ENCODE measurements at regions not wholly inside any gene's neighbourhood (a gene's known extent, or its start where the extent isn't known, plus 50 kb on each side); places are given as distances from the start of the nearest gene placed in this dataset.

- Mint-ChIP-seq H3K4me3 (no peak overlapping the region), H3K27me3 (no peaks in the 10 kb centered on the region), H3K9me3 (ENCODE audit: insufficient read depth) (no peaks in the 10 kb centered on the region), H3K4me1 (no peaks in the 10 kb centered on the region), H3K27ac (no peak overlapping the region)
- H3K4me2 ChIP-seq (replicated peaks; ENCODE audit: low read depth, low read length, poor library complexity, severe bottlenecking), result no peak overlapping the region
- no peak for DNase-seq
- no peak overlapping the region for H3K9ac ChIP-seq (ENCODE audit: low read length)
- no peaks in the 10 kb centered on the region for H3K27me3 ChIP-seq (replicated peaks in 1 of 4; ENCODE audit: control extremely low read depth in 1 of 4, control insufficient read depth in 3 of 4, insufficient read depth in 4 of 4, low read length in 3 of 4)
- H3K9me3 ChIP-seq (ENCODE audit: control extremely low read depth in 1 of 3, control insufficient read depth in 2 of 3, insufficient read depth in 1 of 3, low read length in 2 of 3), result no peaks in the 10 kb centered on the region
- intact Hi-C loops (cut with micrococcal nuclease), result no loop called here
- CTCF ChIA-PET, result no interaction called here
- POLR2A ChIA-PET, result no interaction called here
- WGBS (ENCODE audit: insufficient coverage), result 80% methylated on average over 1 of the region's 4 CpGs
- H3K4me3 ChIP-seq (ENCODE audit: control extremely low read depth in 1 of 5, extremely low read depth in 1 of 5, insufficient read depth in 1 of 5, low read depth in 2 of 5, low read length in 4 of 5), result no peak overlapping the region
- H3K27ac ChIP-seq (ENCODE audit: low read length in 2 of 2), result no peak overlapping the region
- no peak for ATAC-seq (ENCODE audit: low read depth)
- H2AFZ ChIP-seq (ENCODE audit: insufficient read depth, low read depth, low read length, poor library complexity, severe bottlenecking), result no peak overlapping the region
- no peaks in the 10 kb centered on the region for H3K36me3 ChIP-seq (replicated peaks in 1 of 2; ENCODE audit: control extremely low read depth in 1 of 2, control insufficient read depth in 1 of 2, extremely low read depth in 1 of 2, insufficient read depth in 2 of 2, low read length in 1 of 2)
- TF ChIP-seq, protein P1, sequence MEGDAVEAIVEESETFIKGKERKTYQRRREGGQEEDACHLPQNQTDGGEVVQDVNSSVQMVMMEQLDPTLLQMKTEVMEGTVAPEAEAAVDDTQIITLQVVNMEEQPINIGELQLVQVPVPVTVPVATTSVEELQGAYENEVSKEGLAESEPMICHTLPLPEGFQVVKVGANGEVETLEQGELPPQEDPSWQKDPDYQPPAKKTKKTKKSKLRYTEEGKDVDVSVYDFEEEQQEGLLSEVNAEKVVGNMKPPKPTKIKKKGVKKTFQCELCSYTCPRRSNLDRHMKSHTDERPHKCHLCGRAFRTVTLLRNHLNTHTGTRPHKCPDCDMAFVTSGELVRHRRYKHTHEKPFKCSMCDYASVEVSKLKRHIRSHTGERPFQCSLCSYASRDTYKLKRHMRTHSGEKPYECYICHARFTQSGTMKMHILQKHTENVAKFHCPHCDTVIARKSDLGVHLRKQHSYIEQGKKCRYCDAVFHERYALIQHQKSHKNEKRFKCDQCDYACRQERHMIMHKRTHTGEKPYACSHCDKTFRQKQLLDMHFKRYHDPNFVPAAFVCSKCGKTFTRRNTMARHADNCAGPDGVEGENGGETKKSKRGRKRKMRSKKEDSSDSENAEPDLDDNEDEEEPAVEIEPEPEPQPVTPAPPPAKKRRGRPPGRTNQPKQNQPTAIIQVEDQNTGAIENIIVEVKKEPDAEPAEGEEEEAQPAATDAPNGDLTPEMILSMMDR (IDR thresholded peaks at IDR 0.05), result no peak
- TF ChIP-seq EZH2 (IDR thresholded peaks at IDR 0.05; ENCODE audit: borderline replicate concordance, insufficient read depth, low read depth, low read length, poor library complexity, severe bottlenecking), result no peak
- H4K20me1 ChIP-seq (ENCODE audit: control insufficient read depth, insufficient read depth, low read length, poor library complexity, severe bottlenecking), result no peaks in the 10 kb centered on the region
- H3K4me1 ChIP-seq (ENCODE audit: control insufficient read depth in 2 of 2, insufficient read depth in 2 of 2, low read length in 2 of 2), result no peaks in the 10 kb centered on the region
- H3K79me2 ChIP-seq (ENCODE audit: control insufficient read depth, insufficient read depth, low read length), result no peaks in the 10 kb centered on the region
Measured at GRCh38 chr1:14470802-14471201, 127.7 kb upstream of the KAZN start.

- ATAC-seq (ENCODE audit: low read depth) (no peak), DNase-seq (no peak)
- H3K4me3 ChIP-seq (ENCODE audit: control extremely low read depth in 1 of 5, extremely low read depth in 1 of 5, insufficient read depth in 1 of 5, low read depth in 2 of 5, low read length in 4 of 5), result no peak overlapping the region
- no CpG with 5 or more reads among the region's 1 CpG for WGBS (ENCODE audit: insufficient coverage)
- no peak overlapping the region for H3K27ac ChIP-seq (ENCODE audit: low read length in 2 of 2)
- POLR2A ChIA-PET, result no interaction called here
- no peaks in the 10 kb centered on the region for H3K36me3 ChIP-seq (replicated peaks in 1 of 2; ENCODE audit: control extremely low read depth in 1 of 2, control insufficient read depth in 1 of 2, extremely low read depth in 1 of 2, insufficient read depth in 2 of 2, low read length in 1 of 2)
- H4K20me1 ChIP-seq (ENCODE audit: control insufficient read depth, insufficient read depth, low read length, poor library complexity, severe bottlenecking), result no peaks in the 10 kb centered on the region
- Mint-ChIP-seq H3K27me3 (no peaks in the 10 kb centered on the region), H3K4me3 (no peak overlapping the region), H3K27ac (no peak overlapping the region), H3K9me3 (ENCODE audit: insufficient read depth) (no peaks in the 10 kb centered on the region), H3K4me1 (no peaks in the 10 kb centered on the region)
- H3K79me2 ChIP-seq (ENCODE audit: control insufficient read depth, insufficient read depth, low read length), result no peaks in the 10 kb centered on the region
- H3K4me1 ChIP-seq (ENCODE audit: control insufficient read depth in 2 of 2, insufficient read depth in 2 of 2, low read length in 2 of 2), result no peaks in the 10 kb centered on the region
- H3K9ac ChIP-seq (ENCODE audit: low read length), result no peak overlapping the region
- TF ChIP-seq, protein P1 (IDR thresholded peaks at IDR 0.05), result no peak
- no peak for TF ChIP-seq EZH2 (IDR thresholded peaks at IDR 0.05; ENCODE audit: borderline replicate concordance, insufficient read depth, low read depth, low read length, poor library complexity, severe bottlenecking)
- no peak overlapping the region for H2AFZ ChIP-seq (ENCODE audit: insufficient read depth, low read depth, low read length, poor library complexity, severe bottlenecking)
- CTCF ChIA-PET, result no interaction called here
- H3K27me3 ChIP-seq (replicated peaks in 1 of 4; ENCODE audit: control extremely low read depth in 1 of 4, control insufficient read depth in 3 of 4, insufficient read depth in 4 of 4, low read length in 3 of 4), result no peaks in the 10 kb centered on the region
- H3K9me3 ChIP-seq (ENCODE audit: control extremely low read depth in 1 of 3, control insufficient read depth in 2 of 3, insufficient read depth in 1 of 3, low read length in 2 of 3), result peaks cover 0 to 6% (median 0%) of the 10 kb centered on the region in 3 donors
- intact Hi-C loops (cut with micrococcal nuclease), result no loop called here
- H3K4me2 ChIP-seq (replicated peaks; ENCODE audit: low read depth, low read length, poor library complexity, severe bottlenecking), result no peak overlapping the region
Measured at GRCh38 chr1:14474856-14475255, 123.6 kb upstream of the KAZN start.

All from B cell (primary cell).